ENCODE measurements at regions not wholly inside any gene's neighbourhood (a gene's known extent, or its start where the extent isn't known, plus 50 kb on each side); places are given as distances from the start of the nearest gene placed in this dataset.

DNA sequence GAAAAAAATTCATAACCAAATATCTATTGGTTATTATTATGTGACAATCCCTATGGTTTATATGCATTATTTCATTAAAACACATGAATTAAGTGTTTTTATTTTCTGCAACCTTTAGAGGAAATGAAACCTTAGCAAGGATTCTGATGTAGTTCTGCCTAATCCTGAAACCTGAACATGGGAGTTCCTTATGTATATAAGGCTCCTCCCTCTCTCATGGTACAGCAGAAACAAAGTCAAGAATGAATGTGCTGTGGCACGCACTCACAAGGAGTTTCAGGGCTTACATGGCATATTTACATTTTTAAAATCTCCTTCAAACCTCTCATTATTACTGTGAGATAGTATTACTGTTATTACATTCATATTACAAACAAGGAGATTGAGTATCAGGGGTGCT lies 426.4 kb upstream of the CITED2 start:
- H3K4me3 ChIP-seq, result no peak overlapping the region
- no peaks in the 10 kb centered on the region for H3K4me1 ChIP-seq (replicated peaks)
- no peak overlapping the region for H3K27ac ChIP-seq
- no peaks in the 10 kb centered on the region for H3K9me3 ChIP-seq
- intact Hi-C loops (cut with DNase I), result no loop called here
- no peak for DNase-seq (ENCODE audit: low spot score)
- TF ChIP-seq, protein P1, sequence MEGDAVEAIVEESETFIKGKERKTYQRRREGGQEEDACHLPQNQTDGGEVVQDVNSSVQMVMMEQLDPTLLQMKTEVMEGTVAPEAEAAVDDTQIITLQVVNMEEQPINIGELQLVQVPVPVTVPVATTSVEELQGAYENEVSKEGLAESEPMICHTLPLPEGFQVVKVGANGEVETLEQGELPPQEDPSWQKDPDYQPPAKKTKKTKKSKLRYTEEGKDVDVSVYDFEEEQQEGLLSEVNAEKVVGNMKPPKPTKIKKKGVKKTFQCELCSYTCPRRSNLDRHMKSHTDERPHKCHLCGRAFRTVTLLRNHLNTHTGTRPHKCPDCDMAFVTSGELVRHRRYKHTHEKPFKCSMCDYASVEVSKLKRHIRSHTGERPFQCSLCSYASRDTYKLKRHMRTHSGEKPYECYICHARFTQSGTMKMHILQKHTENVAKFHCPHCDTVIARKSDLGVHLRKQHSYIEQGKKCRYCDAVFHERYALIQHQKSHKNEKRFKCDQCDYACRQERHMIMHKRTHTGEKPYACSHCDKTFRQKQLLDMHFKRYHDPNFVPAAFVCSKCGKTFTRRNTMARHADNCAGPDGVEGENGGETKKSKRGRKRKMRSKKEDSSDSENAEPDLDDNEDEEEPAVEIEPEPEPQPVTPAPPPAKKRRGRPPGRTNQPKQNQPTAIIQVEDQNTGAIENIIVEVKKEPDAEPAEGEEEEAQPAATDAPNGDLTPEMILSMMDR (IDR thresholded peaks at IDR 0.05), result no peak
- TF ChIP-seq POLR2AphosphoS5 (IDR thresholded peaks at IDR 0.05) (no peak), POLR2A (IDR thresholded peaks at IDR 0.05) (no peak)
- H3K27me3 ChIP-seq (replicated peaks; ENCODE audit: insufficient read depth), result no peaks in the 10 kb centered on the region
- H3K36me3 ChIP-seq, result no peaks in the 10 kb centered on the region
- WGBS, result 67% methylated on average over 1 of the region's 1 CpG

DNA sequence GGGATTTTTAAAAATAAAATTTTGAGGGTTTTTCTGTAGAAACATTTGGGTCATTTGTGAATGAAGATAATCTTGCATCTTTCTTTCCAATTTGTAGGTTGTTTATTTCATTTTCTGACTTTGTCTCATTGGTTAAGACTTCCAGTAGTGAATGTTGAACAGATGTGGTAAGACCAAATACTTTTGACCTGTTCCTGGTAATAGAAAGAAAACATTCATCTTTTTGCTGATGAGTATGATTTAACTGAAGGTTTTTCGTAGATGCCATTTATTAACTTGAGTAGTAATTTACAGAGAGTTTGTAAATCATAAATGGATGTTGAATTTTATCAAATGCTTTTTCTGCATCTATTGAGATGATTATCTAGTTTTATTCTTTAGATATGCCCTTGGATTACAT lies 416.1 kb upstream of the CITED2 start:
- TF ChIP-seq POLR2A (IDR thresholded peaks at IDR 0.05) (no peak), POLR2AphosphoS5 (IDR thresholded peaks at IDR 0.05) (no peak)
- TF ChIP-seq, protein P1 (IDR thresholded peaks at IDR 0.05), result no peak
- Histone ChIP-seq H3K27ac (no peak overlapping the region), H3K4me3 (no peak overlapping the region), H3K9me3 (no peaks in the 10 kb centered on the region), H3K36me3 (no peaks in the 10 kb centered on the region), H3K27me3 (replicated peaks; ENCODE audit: insufficient read depth) (no peaks in the 10 kb centered on the region), H3K4me1 (replicated peaks) (no peaks in the 10 kb centered on the region)
- DNase-seq (ENCODE audit: low spot score), result no peak
- 86% methylated on average over 1 of the region's 1 CpG for WGBS
- intact Hi-C loops (cut with DNase I), result no loop called here

DNA sequence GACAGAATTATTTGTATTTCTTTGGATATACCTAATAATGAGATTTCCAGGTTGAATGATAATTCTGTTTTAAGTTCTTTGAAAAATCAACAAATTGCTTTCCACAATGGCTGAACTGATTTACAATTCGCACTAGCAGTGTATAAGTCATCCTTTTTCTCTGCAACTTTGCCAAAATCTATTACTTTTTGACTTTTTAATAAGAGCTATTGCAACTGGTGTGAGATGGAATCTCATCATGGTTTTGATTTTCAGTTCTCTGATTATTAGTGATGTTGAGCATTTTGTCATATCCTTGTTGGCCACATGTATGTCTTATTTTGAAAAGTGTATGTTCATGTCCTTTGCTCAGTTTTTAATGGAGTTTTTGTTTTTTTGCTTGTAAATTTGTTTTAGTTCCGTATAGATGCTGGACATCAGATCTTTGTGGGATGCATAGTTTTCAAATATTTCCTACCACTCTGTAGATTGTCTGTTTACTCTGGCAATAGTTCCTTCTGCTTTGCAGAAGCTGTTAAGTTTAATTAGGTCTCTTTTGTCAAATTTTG lies 409.8 kb upstream of the CITED2 start:
- intact Hi-C loops (cut with DNase I), result no loop called here
- TF ChIP-seq, protein P1 (IDR thresholded peaks at IDR 0.05), result no peak
- TF ChIP-seq POLR2AphosphoS5 (IDR thresholded peaks at IDR 0.05) (no peak), POLR2A (IDR thresholded peaks at IDR 0.05) (no peak)
- Histone ChIP-seq H3K9me3 (no peaks in the 10 kb centered on the region), H3K36me3 (no peaks in the 10 kb centered on the region), H3K4me3 (no peak overlapping the region), H3K27me3 (replicated peaks; ENCODE audit: insufficient read depth) (no peaks in the 10 kb centered on the region), H3K4me1 (replicated peaks) (no peaks in the 10 kb centered on the region), H3K27ac (no peak overlapping the region)
- 94% methylated on average over 2 of the region's 2 CpGs for WGBS
- DNase-seq (ENCODE audit: low spot score), result no peak

DNA sequence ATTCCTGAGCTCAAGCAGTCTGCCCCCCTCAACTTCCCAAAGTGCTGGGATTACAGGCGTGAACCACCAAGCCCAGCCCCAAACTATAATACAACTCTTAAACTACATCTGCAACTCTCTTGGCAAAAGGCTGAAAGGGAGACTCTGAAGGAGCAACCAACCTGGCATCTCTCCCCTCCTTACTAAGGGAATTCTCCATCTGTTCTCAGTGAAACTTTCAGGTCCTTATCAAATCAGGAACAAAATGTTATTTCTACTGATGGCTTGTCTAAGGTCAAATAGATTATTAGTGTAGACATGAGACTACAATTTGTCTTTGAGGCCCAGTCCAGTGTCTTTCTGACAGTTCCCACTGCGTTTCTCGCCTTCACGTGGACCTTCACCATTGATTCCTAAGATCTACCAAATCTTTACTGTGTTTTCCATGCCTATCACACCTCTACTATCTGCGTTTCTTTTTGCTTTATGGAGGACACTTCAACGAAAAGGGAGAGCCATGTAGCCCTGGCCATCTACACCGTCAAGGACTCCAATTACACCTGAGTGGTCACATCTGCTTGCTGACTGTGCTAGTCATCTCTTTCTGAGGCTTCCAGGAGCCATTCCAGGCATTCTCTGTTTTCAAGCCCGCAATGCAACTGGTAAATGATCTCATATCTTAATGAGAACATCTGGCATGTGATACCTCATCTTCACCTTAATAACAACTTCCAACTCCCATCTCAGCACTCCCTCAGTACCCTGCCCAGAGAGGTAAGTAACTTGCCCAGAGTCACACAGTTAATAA lies 405.7 kb upstream of the CITED2 start:
- H3K4me1 ChIP-seq (replicated peaks), result no peaks in the 10 kb centered on the region
- H3K36me3 ChIP-seq, result no peaks in the 10 kb centered on the region
- no peak overlapping the region for H3K4me3 ChIP-seq
- H3K9me3 ChIP-seq, result no peaks in the 10 kb centered on the region
- H3K27ac ChIP-seq, result no peak overlapping the region
- intact Hi-C loops (cut with DNase I), result no loop called here
- DNase-seq (ENCODE audit: low spot score), result no peak
- 90% methylated on average over 8 of the region's 8 CpGs for WGBS
- TF ChIP-seq POLR2A (IDR thresholded peaks at IDR 0.05) (no peak), POLR2AphosphoS5 (IDR thresholded peaks at IDR 0.05) (no peak)
- TF ChIP-seq, protein P1 (IDR thresholded peaks at IDR 0.05), result no peak
- H3K27me3 ChIP-seq (replicated peaks; ENCODE audit: insufficient read depth), result no peaks in the 10 kb centered on the region

DNA sequence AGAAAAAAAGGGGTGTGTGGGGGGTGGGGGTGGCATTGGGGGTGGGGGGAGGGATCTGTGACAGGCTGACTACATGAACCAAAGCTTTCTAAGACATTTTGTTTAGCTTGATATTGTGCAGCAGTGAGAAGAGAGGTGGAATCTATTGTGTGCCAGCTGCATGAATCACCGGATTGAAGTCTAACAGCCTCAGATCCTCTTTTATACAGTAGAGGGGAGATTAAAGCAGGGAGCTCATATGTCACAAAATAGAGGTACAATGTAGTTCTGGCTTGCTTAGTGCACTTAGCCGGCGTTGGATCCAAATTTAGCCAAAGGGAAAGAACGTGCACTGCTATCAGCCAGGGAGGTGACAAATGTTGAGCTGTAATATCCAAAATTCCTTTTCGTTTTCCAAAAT lies 404.2 kb upstream of the CITED2 start:
- H3K27me3 ChIP-seq (replicated peaks; ENCODE audit: insufficient read depth), result no peaks in the 10 kb centered on the region
- no peak overlapping the region for H3K27ac ChIP-seq
- WGBS, result 25% methylated on average over 5 of the region's 5 CpGs
- no peaks in the 10 kb centered on the region for H3K36me3 ChIP-seq
- no peaks in the 10 kb centered on the region for H3K4me1 ChIP-seq (replicated peaks)
- intact Hi-C loops (cut with DNase I), result no loop called here
- no peak overlapping the region for H3K4me3 ChIP-seq
- H3K9me3 ChIP-seq, result no peaks in the 10 kb centered on the region
- TF ChIP-seq POLR2AphosphoS5 (IDR thresholded peaks at IDR 0.05) (no peak), POLR2A (IDR thresholded peaks at IDR 0.05) (no peak)
- TF ChIP-seq, protein P1 (IDR thresholded peaks at IDR 0.05), result no peak
- no peak for DNase-seq (ENCODE audit: low spot score)
